ENCODE measurements at regions not wholly inside any gene's neighbourhood (a gene's known extent, or its start where the extent isn't known, plus 50 kb on each side); places are given as distances from the start of the nearest gene placed in this dataset.

GRCh38 chr2:217672472-217672871, 330.3 kb downstream of the TNS1 start:
- no peak for TF ChIP-seq CTCF (conservative IDR thresholded peaks at IDR 0.05; ENCODE audit: low read depth, low read length)
- no peak for TF ChIP-seq EZH2 (IDR thresholded peaks at IDR 0.05; ENCODE audit: borderline replicate concordance, low read depth, low read length, poor library complexity, severe bottlenecking)
